ENCODE measurements at regions not wholly inside any gene's neighbourhood (a gene's known extent, or its start where the extent isn't known, plus 50 kb on each side); places are given as distances from the start of the nearest gene placed in this dataset.

DNA sequence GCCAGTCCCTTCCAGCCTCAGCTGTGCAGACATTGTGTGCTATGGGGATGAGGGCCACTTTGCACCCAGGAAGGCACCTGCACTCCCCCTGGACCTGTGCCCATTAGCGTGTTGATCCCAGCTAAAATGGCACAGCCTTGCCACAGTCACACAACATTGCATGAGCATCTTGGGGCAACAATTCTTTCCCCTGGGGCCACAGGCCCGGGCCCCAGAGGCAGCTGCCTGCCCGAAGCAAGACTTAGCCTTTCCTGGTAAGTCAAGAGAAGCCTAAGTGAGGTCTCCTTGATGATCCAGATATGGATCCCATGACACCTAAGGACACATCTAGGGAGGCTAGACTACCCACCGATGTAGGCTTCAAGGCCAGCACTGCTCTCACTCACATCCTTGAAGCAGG is 202.1 kb downstream of the BCL11A start:
- no peak for TF ChIP-seq GATA3 (IDR thresholded peaks at IDR 0.05; ENCODE audit: low read depth, low read length)
- TF ChIP-seq GATA2 (IDR thresholded peaks at IDR 0.05; ENCODE audit: low read depth, low read length): no peak
